A204.1 (cell line): ENCODE measurements at regions not wholly inside any gene's neighbourhood (a gene's known extent, or its start where the extent isn't known, plus 50 kb on each side); places are given as distances from the start of the nearest gene placed in this dataset.

ENCODE experiments used
- FAIRE-seq: peaks from 2 replicates; lab custom pipeline; 2012; peaks lifted over from hg19 to GRCh38; lab: Jason Lieb, UNC

GRCh38 chr1:172894349-172895049 lies 156.2 kb downstream of the TNFSF18 start:
- FAIRE-seq = no peak

- FAIRE-seq = no peak
Measured at GRCh38 chr1:172895050-172895460, 155.7 kb downstream of the TNFSF18 start.

GRCh38 chr1:172895761-172896160 lies 155.0 kb downstream of the TNFSF18 start:
- FAIRE-seq = no peak

- no peak for FAIRE-seq
Measured at GRCh38 chr1:172897738-172898137, 153.0 kb downstream of the TNFSF18 start.

GRCh38 chr1:172898866-172899265 lies 151.9 kb downstream of the TNFSF18 start:
- no peak for FAIRE-seq

GRCh38 chr1:172900376-172900997 lies 150.3 kb downstream of the TNFSF18 start:
- no peak for FAIRE-seq

GRCh38 chr1:172902200-172902599 lies 148.5 kb downstream of the TNFSF18 start:
- no peak for FAIRE-seq

GRCh38 chr1:172902861-172903381 lies 147.8 kb downstream of the TNFSF18 start:
- no peak for FAIRE-seq

GRCh38 chr1:172903581-172904220 lies 147.0 kb downstream of the TNFSF18 start:
- FAIRE-seq = no peak

- no peak for FAIRE-seq
Measured at GRCh38 chr1:172905452-172905851, 145.3 kb downstream of the TNFSF18 start.

GRCh38 chr1:172906778-172907592 lies 143.8 kb downstream of the TNFSF18 start:
- no peak for FAIRE-seq

- no peak for FAIRE-seq
Measured at GRCh38 chr1:172907834-172908326, 142.9 kb downstream of the TNFSF18 start.

- no peak for FAIRE-seq
Measured at GRCh38 chr1:172909606-172910326, 141.0 kb downstream of the TNFSF18 start.

GRCh38 chr1:172912765-172913260 lies 137.9 kb downstream of the TNFSF18 start:
- FAIRE-seq = no peak

GRCh38 chr1:172914501-172915144 lies 136.1 kb downstream of the TNFSF18 start:
- no peak for FAIRE-seq

- no peak for FAIRE-seq
Measured at GRCh38 chr1:172915271-172915670, 135.5 kb downstream of the TNFSF18 start.

GRCh38 chr1:172916116-172916515 lies 134.6 kb downstream of the TNFSF18 start:
- FAIRE-seq = no peak

- no peak for FAIRE-seq
Measured at GRCh38 chr1:172917972-172918371, 132.8 kb downstream of the TNFSF18 start.

- FAIRE-seq = no peak
Measured at GRCh38 chr1:172918478-172918877, 132.3 kb downstream of the TNFSF18 start.

- no peak for FAIRE-seq
Measured at GRCh38 chr1:172926070-172926469, 124.7 kb downstream of the TNFSF18 start.

- no peak for FAIRE-seq
Measured at GRCh38 chr1:172928412-172928811, 122.3 kb downstream of the TNFSF18 start.
